ENCODE measurements at regions not wholly inside any gene's neighbourhood (a gene's known extent, or its start where the extent isn't known, plus 50 kb on each side); places are given as distances from the start of the nearest gene placed in this dataset.

DNA sequence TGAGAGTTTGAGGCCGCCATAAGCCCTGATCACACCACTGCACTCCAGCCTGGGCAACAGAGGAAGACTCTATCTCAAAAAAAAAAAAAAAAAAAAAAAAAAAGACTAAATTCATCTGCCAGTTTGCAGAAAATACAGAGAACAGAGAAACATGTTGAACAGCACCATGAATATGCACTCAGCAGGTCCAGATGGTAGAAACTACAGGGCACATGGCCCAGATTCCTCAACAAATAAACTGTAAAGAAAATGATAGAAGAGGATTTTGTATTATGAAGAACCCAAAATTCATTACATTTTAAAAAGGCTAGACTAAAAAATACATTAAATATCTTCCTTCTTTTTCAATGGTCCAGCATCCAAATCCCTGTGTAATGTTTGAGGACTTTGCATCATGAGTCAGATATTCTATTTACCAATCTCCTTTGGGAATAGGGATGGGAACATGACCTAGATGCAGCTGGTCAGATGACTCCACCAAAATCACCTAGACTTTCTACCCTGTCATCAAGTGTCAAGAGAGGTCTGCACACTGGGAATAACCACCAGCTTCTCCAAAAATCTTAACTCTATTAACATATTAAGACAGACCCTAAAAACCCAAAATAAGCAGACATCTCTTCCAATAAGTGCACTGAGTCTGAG, 189.1 kb upstream of the TCF21 start:
- TF ChIP-seq, protein P1, sequence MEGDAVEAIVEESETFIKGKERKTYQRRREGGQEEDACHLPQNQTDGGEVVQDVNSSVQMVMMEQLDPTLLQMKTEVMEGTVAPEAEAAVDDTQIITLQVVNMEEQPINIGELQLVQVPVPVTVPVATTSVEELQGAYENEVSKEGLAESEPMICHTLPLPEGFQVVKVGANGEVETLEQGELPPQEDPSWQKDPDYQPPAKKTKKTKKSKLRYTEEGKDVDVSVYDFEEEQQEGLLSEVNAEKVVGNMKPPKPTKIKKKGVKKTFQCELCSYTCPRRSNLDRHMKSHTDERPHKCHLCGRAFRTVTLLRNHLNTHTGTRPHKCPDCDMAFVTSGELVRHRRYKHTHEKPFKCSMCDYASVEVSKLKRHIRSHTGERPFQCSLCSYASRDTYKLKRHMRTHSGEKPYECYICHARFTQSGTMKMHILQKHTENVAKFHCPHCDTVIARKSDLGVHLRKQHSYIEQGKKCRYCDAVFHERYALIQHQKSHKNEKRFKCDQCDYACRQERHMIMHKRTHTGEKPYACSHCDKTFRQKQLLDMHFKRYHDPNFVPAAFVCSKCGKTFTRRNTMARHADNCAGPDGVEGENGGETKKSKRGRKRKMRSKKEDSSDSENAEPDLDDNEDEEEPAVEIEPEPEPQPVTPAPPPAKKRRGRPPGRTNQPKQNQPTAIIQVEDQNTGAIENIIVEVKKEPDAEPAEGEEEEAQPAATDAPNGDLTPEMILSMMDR (IDR thresholded peaks at IDR 0.05) = no peak
- no peak for TF ChIP-seq EZH2 (IDR thresholded peaks at IDR 0.05)

All from neural progenitor cell (in vitro differentiated cells).